ENCODE measurements at regions not wholly inside any gene's neighbourhood (a gene's known extent, or its start where the extent isn't known, plus 50 kb on each side); places are given as distances from the start of the nearest gene placed in this dataset.
A peak's percentile ranks its signal among the peaks of the same experiment; 100 is the strongest.
"Not testable (repeated sequence)": the region's sequence is repeated elsewhere in the genome, so short reads cannot be mapped to it uniquely, and the experiment has no call there.

DNA sequence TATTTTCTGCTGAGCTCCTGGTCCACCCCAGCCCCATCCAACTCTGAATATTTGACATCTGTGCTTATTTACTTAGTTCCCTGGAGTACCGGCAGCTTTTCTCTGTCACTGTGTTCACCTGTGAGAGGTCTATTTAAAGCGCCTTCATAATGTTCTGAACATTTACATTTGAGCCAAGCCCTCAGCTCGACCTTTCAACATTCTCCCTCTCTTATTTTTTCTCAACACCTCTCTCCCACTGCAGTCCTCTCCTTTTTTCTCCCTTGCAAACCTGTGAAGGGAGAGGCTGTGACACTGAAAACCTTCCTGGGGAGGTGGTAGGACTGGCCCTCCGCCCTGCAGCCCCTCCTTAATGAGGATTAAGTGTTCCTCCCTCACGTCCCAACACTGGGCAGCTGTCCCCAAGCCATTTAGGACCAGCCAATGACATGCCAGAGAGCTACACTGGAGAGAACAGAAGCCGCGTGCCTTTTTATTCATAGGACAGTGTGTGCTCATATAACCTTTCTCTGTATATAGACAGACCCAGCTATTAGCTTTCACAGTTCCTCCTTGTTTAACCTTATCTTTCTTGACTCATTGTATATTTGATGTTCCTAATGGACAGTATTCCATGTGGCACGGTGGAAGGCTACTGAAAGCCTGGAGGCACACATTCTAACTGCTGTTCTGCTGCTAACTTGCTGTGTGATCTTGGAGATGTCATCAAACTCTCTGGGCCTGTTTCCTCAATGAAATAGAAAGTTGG, 134.8 kb downstream of the NUFIP1 start:
- ChIA-PET POLR2A (ENCODE audit: unreplicated experiment) (interaction anchor here (0.7 kb wide), 1 partner anchor 37 kb away, joined by 10 read pairs; no protein-coding TSS in a partner anchor), CTCF (no interaction called here)
- no peaks in the 10 kb centered on the region for H3K9me3 ChIP-seq (ENCODE audit: insufficient read depth, low read depth)
- intact Hi-C loops (cut with micrococcal nuclease; ENCODE audit: unreplicated experiment), result no loop called here
- H3K36me3 ChIP-seq (ENCODE audit: low read depth), result no peaks in the 10 kb centered on the region
- TF ChIP-seq CTCF (conservative IDR thresholded peaks at IDR 0.05) (no peak), EZH2 (IDR thresholded peaks at IDR 0.05; ENCODE audit: low read depth) (no peak)
- peaks cover 20% of the 10 kb centered on the region for H3K4me1 ChIP-seq (replicated peaks; ENCODE audit: insufficient read depth)
- no peaks in the 10 kb centered on the region for H3K27me3 ChIP-seq (ENCODE audit: insufficient read depth, low read depth)
- peak overlapping the region; percentile 72 for H3K4me2 ChIP-seq
- peaks cover 8% of the 10 kb centered on the region for H3F3A ChIP-seq (ENCODE audit: insufficient read depth, low read depth)
- no peaks in the 10 kb centered on the region for H3K9me2 ChIP-seq (ENCODE audit: insufficient read depth)
- no peak for DNase-seq
- no TSS peak for BruUV-seq (replicated peaks)
- no peaks in the 10 kb centered on the region for H4K20me1 ChIP-seq (ENCODE audit: insufficient read depth)
- H3K79me2 ChIP-seq (ENCODE audit: low read depth), result no peaks in the 10 kb centered on the region
- no peak overlapping the region for H3K27ac ChIP-seq
- no peak overlapping the region for H2AFZ ChIP-seq
- H3K4me3 ChIP-seq, result no peak overlapping the region; the same call in 1 of the 2 replicates

GRCh38 chr13:44853641-44854040, 135.6 kb downstream of the NUFIP1 start:
- Histone ChIP-seq H3K9me3 (ENCODE audit: insufficient read depth, low read depth) (no peaks in the 10 kb centered on the region), H4K20me1 (ENCODE audit: insufficient read depth) (no peaks in the 10 kb centered on the region), H3K9me2 (ENCODE audit: insufficient read depth) (no peaks in the 10 kb centered on the region), H3F3A (ENCODE audit: insufficient read depth, low read depth) (peaks cover 8% of the 10 kb centered on the region), H3K79me2 (ENCODE audit: low read depth) (no peaks in the 10 kb centered on the region), H2AFZ (no peak overlapping the region), H3K4me3 (no peak overlapping the region; the same call in 1 of the 2 replicates), H3K36me3 (ENCODE audit: low read depth) (no peaks in the 10 kb centered on the region), H3K4me2 (peak overlapping the region; percentile 72), H3K4me1 (replicated peaks; ENCODE audit: insufficient read depth) (peaks cover 20% of the 10 kb centered on the region), H3K27me3 (ENCODE audit: insufficient read depth, low read depth) (no peaks in the 10 kb centered on the region), H3K27ac (no peak overlapping the region)
- intact Hi-C loops (cut with micrococcal nuclease; ENCODE audit: unreplicated experiment), result no loop called here
- TF ChIP-seq EZH2 (IDR thresholded peaks at IDR 0.05; ENCODE audit: low read depth), result no peak
- no peak for TF ChIP-seq CTCF (conservative IDR thresholded peaks at IDR 0.05)
- no TSS peak for BruUV-seq (replicated peaks)
- POLR2A ChIA-PET (ENCODE audit: unreplicated experiment), result interaction anchor here (0.7 kb wide), 1 partner anchor 37 kb away, joined by 10 read pairs; no protein-coding TSS in a partner anchor
- CTCF ChIA-PET, result no interaction called here
- DNase-seq, result peak; percentile 28 to 77

GRCh38 chr13:44848920-44849676, 140.2 kb downstream of the NUFIP1 start:
- Histone ChIP-seq H2AFZ (no peak overlapping the region), H3K27me3 (ENCODE audit: insufficient read depth, low read depth) (no peaks in the 10 kb centered on the region), H3K4me3 (no peak overlapping the region), H3K9me2 (ENCODE audit: insufficient read depth) (no peaks in the 10 kb centered on the region), H3K27ac (no peak overlapping the region), H3F3A (ENCODE audit: insufficient read depth, low read depth) (peaks cover 8% of the 10 kb centered on the region), H3K4me1 (replicated peaks; ENCODE audit: insufficient read depth) (peaks cover 12% of the 10 kb centered on the region), H3K9me3 (ENCODE audit: insufficient read depth, low read depth) (no peaks in the 10 kb centered on the region), H3K79me2 (ENCODE audit: low read depth) (no peaks in the 10 kb centered on the region), H3K36me3 (ENCODE audit: low read depth) (no peaks in the 10 kb centered on the region), H4K20me1 (ENCODE audit: insufficient read depth) (no peaks in the 10 kb centered on the region), H3K4me2 (no peak overlapping the region)
- POLR2A ChIA-PET (ENCODE audit: unreplicated experiment), result interaction anchor here (0.6 kb wide), 1 partner anchor 135 kb away, joined by 3 read pairs; no protein-coding TSS in a partner anchor
- intact Hi-C loops (cut with micrococcal nuclease; ENCODE audit: unreplicated experiment), result no loop called here
- DNase-seq, result no peak
- CTCF ChIA-PET, result no interaction called here
- BruUV-seq (replicated peaks), result no TSS peak
- TF ChIP-seq EZH2 (IDR thresholded peaks at IDR 0.05; ENCODE audit: low read depth), result no peak
- TF ChIP-seq CTCF (conservative IDR thresholded peaks at IDR 0.05), result no peak

DNA sequence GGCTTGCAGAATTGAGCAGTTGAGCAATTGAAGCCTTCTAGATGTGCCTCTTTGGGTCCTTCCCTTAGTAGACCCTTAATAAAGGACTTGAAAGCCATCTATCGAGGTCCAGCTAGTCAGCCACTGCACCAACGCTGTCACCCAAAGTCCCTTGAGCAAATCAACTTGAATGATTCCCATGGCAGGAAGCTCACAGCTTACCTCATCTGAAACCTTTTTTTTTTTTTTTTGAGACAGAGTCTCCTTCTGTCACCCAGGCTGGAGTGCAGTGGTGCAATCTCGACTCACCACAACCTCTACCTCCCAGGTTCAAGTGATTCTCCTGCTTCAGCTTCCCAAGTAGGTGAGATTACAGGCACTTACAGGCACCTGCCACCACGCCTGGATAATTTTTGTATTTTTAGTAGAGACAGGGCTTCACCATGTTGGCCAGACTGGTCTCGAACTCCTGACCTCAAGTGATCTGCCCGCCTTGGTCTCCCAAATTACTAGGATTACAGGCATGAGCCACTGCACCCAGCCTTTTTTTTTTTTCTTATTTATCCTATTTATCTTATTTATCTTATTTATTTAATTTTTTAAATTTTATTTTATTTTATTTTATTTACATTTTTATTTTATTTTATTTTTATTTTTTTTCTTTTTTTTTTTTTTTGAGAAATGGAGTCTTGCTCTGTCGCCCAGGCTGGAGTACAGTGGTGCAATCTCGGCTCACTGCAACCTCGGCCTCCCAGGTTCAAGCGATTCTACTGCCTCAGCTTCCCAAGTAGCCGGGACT, 143.8 kb downstream of the NUFIP1 start:
- H3K9me2 ChIP-seq (ENCODE audit: insufficient read depth); DNase-seq; H3K79me2 ChIP-seq (ENCODE audit: low read depth); H2AFZ ChIP-seq; H3K4me2 ChIP-seq; H3K27ac ChIP-seq; POLR2A ChIA-PET (ENCODE audit: unreplicated experiment); intact Hi-C loops (cut with micrococcal nuclease; ENCODE audit: unreplicated experiment); H3K36me3 ChIP-seq (ENCODE audit: low read depth); H4K20me1 ChIP-seq (ENCODE audit: insufficient read depth); H3K27me3 ChIP-seq (ENCODE audit: insufficient read depth, low read depth); H3K9me3 ChIP-seq (ENCODE audit: insufficient read depth, low read depth); BruUV-seq (replicated peaks); H3K4me3 ChIP-seq: not testable (repeated sequence)
- CTCF ChIA-PET, result interaction anchor here (0.8 kb wide), 1 partner anchor 363 kb away, joined by 7 read pairs; no protein-coding TSS in a partner anchor
- H3F3A ChIP-seq (ENCODE audit: insufficient read depth, low read depth), result peaks cover 10% of the 10 kb centered on the region; the same call in 1 of the 2 replicates
- H3K4me1 ChIP-seq (replicated peaks; ENCODE audit: insufficient read depth), result peaks cover 21% of the 10 kb centered on the region
